HG03097 (cell line): ENCODE measurements at regions not wholly inside any gene's neighbourhood (a gene's known extent, or its start where the extent isn't known, plus 50 kb on each side); places are given as distances from the start of the nearest gene placed in this dataset.
"Not testable (repeated sequence)": the region's sequence is repeated elsewhere in the genome, so short reads cannot be mapped to it uniquely, and the experiment has no call there.

Experiments used
- ATAC-seq: cut with Tn5 transposase; IDR thresholded peaks from one replicate; pipeline ENCODE4 v1.9.1; 2021; ENCODE audit not compliant: unreplicated experiment, low FRiP score

GRCh38 chr9:106468431-106468830, 394.5 kb upstream of the ZNF462 start:
- ATAC-seq, result no peak

GRCh38 chr9:106478312-106478711, 384.7 kb upstream of the ZNF462 start:
- ATAC-seq, result no peak

DNA sequence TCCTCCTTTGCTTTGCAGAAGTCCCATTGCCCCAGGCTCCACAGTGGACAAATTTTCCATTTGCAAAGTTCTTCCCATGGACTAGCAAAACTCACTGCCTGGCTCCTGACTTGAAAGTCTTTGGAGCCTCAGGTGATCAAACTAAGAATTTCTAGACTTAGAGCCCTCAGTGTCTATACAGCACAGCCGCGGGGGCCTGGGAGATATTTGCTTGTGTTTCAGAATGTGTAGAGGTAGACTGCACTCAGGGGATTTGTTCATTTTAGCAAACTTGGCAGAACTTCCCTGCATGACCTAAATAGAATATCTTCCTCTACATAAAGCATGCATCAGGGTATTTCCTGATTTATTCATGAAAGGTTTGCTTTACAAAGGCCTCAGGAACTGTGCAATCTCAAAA, 384.2 kb upstream of the ZNF462 start:
- no peak for ATAC-seq

DNA sequence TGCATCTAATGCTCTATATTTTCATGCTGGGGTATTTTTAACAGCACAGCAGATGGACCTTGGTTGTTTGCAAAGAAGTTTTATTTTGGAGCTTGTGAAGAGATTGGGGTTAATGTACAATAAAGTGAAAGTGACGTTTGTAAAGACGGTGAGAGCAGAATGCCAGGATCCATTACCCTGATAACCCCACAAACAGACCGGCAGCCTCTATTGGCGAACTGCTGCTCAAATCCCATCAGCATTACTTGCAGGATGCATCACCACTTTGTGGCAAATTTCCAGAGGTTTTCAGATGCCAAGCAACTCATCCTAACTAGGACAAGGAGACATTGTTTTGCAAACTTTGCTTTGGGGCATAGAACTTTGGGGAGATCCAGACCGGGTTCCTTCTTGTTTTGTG, 383.3 kb upstream of the ZNF462 start:
- ATAC-seq, result no peak

DNA sequence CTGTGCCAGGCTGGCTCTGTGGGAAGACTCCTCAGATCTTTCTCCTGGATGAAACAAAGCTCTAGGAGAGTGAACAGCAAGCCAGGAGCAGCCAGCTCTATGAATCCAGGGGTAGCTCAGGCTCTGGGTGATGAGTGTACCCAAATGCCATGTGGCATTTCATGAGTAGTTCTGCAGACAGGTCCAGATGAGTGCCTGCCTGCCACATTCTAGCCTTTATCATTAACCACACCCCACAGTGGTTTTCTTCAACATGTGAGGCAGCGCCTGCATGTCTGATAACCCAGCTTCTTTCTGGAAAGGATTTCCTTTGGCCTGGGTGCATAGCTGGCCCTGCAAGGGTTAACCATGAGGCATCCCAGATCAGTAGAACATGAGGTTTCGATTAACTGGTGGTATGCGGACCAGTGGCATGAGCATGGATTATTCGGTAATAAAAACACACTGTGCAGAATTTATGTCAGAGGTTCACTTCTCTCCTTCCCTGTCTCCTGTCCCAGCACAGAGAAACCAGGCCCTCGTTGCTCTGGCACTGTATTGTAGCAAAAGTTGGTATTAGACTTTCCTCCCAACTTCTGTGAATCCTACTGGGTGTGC, 381.9 kb upstream of the ZNF462 start:
- ATAC-seq, result no peak

GRCh38 chr9:106482733-106483132, 380.2 kb upstream of the ZNF462 start:
- no peak for ATAC-seq

DNA sequence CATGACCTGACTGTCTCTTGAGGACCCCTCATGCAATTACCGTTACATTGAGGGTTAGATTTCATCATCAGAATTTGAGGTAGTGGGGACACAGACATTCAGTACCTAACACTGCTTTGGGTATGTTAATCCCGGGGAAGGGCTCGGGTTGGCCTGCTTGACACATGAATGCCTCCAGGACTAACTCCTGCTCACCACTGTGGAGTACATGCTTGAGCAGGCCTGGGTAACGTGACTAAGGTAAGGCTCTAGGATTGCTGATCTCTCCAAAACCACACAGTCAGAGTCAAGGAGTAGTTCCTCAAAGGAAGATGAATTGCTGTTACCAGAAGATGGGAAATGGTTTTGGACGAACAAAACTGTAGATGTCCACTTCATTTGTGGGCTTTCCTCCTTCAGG, 376.3 kb upstream of the ZNF462 start:
- no peak for ATAC-seq

DNA sequence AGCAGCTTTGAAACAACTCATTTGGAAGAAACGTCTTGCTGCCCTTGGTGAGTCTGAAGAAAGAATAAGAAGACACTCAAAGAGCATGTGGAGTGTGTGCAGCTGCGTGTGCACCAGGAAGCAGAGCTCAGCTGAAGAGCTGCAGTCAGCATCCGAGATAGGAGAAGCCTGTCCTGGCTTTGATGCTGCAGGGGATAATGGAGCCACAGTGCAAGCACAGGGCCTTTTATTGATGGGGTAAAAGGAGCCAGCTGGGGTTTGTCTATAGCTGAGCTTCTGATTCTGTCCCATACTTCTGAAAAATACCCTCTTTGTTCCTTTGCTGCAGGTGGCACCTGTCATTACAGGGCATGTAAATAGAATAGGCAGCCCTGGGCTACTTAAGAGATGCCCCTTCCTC, 375.7 kb upstream of the ZNF462 start:
- ATAC-seq, result no peak

GRCh38 chr9:106492126-106492525, 370.8 kb upstream of the ZNF462 start:
- ATAC-seq, result not testable (repeated sequence)

DNA sequence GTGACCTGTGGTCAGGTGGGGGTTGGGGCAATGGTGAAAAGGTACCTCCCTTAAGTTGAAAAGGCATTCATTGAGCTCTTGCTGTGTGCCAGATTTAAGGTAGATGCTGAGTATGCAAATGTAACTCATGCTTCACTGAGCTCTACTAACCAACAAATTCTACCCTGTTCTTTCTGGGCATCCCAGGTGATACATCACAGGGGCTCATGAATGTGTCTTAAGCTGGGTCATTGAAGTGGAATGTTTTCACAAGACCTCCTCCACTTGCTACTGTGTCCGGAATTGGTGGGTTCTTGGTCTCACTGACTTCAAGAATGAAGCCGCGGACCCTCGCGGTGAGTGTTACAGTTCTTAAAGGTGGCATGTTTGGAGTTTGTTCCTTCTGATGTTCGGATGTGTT, 362.8 kb upstream of the ZNF462 start:
- ATAC-seq, result no peak

GRCh38 chr9:106501210-106501609, 361.8 kb upstream of the ZNF462 start:
- not testable (repeated sequence) for ATAC-seq

GRCh38 chr9:106502930-106503329, 360.0 kb upstream of the ZNF462 start:
- no peak for ATAC-seq

DNA sequence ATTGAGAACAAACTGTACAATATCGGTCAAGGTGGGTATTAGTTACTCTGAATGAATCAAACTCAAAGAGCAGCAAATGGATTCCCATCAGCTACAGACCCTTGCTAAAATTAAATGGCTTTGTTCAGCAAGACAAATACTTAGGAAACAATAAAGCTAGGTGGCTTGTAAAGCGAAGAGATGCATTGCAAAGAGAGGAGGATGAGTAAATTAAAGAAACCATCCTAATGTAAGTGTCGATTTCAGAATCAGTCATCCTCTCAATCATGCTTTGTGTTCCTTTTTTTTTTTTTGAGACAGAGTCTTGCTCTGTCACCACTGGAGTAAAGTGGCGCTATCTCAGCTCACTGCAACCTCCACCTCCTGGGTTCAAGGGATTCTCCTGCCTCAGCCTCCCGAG, 359.2 kb upstream of the ZNF462 start:
- ATAC-seq, result no peak

- no peak for ATAC-seq
These were observed 336.2 kb upstream of the ZNF462 start for GRCh38 chr9:106526716-106527204.

GRCh38 chr9:106528158-106528557, 334.8 kb upstream of the ZNF462 start:
- ATAC-seq, result no peak

DNA sequence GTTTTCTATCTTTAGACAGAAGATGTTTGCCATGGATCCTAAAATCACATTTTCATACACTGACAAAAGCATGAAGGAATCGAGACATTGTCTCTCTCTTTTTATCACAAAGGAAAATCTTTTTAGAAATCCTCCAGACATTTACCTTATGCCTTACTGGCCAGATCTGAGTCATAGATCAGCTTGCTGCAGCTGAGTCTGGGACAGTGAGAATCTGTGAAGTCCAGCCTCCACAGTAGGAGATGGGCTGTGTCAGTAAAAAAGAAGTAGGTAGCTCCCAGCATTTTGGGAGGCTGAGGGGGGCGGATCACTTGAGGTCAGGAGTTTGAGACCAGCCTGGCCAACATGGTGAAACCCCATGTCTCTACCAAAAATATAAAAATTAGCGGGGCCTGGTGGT, 333.4 kb upstream of the ZNF462 start:
- ATAC-seq, result no peak

GRCh38 chr9:106531491-106531890, 331.5 kb upstream of the ZNF462 start:
- ATAC-seq, result no peak

GRCh38 chr9:106532306-106533015, 330.5 kb upstream of the ZNF462 start:
- no peak for ATAC-seq

GRCh38 chr9:106534800-106535199, 328.2 kb upstream of the ZNF462 start:
- ATAC-seq, result no peak

GRCh38 chr9:106535439-106535838, 327.5 kb upstream of the ZNF462 start:
- no peak for ATAC-seq

- ATAC-seq, result no peak
These were observed 304.8 kb upstream of the ZNF462 start for GRCh38 chr9:106557996-106558667.

- no peak for ATAC-seq
These were observed 302.4 kb upstream of the ZNF462 start for GRCh38 chr9:106560540-106560939.
